AG04450 (cell line): ENCODE measurements at regions not wholly inside any gene's neighbourhood (a gene's known extent, or its start where the extent isn't known, plus 50 kb on each side); places are given as distances from the start of the nearest gene placed in this dataset.

Experiments
- CTCF ChIA-PET: fragments of 300-600, 350-600 bp; formaldehyde crosslinking; extraction: SDS; loops from one replicate; lab custom pipeline; 2022; ENCODE audit warnings: antibody characterized with exemption, inconsistent platforms; lab: Charles Lee
- POLR2A ChIA-PET: fragments of 350-600 bp; formaldehyde crosslinking; extraction: SDS; loops from one replicate; lab custom pipeline; 2021; ENCODE audit warnings: antibody characterized with exemption, inconsistent platforms; lab: Yijun Ruan, JAX
- DNase-seq: peaks from one replicate; pipeline ENCODE4 v3.0.0-alpha.2; 2011; ENCODE audit warnings: low read depth, low spot score
- H3K27ac ChIP-seq: one replicate; pipeline ENCODE4 v1.5.1; 2012; ENCODE audit warnings: low read depth, low read length, control low read depth
- H3K27me3 ChIP-seq: one replicate; pipeline ENCODE4 v1.6.0; 2012; ENCODE audit warnings: low read length; ENCODE audit not compliant: control insufficient read depth, insufficient read depth
- H3K4me3 ChIP-seq: 2 replicates; pipeline ENCODE4 v1.5.1; 2011; ENCODE audit warnings: mild to moderate bottlenecking, low read depth, low read length, control low read depth
- H3K9me3 ChIP-seq: 2 replicates; pipeline ENCODE4 v1.5.1; 2012; ENCODE audit warnings: low read length; ENCODE audit not compliant: control insufficient read depth, insufficient read depth
- TF ChIP-seq, protein P1 (sequence below): IDR thresholded peaks from 2 replicates; pipeline ENCODE4 v1.5.1; 2011; ENCODE audit warnings: low read depth, low read length, control low read depth, inconsistent platforms

DNA sequence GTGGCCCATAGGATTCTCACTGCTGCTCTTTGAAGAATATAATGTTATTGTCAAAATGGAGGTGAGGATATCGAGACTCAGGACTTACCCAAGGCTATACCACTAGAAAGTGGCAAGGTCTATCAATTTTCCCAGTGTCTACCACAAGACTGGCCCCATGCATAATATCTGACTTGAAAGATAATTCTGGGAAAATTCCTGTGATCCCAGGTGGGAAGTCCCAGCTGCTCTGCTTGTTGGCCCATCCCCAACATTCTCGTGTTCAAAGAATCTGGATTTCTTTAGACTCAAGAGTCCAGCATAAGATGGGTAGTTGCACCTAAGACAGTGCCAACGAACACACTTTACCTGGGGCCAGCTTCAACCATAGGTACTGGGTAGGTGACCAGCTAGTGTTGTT is 120.7 kb upstream of the DTNBP1 start:
- POLR2A ChIA-PET = no interaction called here
- no peak overlapping the region for H3K4me3 ChIP-seq
- TF ChIP-seq, protein P1, sequence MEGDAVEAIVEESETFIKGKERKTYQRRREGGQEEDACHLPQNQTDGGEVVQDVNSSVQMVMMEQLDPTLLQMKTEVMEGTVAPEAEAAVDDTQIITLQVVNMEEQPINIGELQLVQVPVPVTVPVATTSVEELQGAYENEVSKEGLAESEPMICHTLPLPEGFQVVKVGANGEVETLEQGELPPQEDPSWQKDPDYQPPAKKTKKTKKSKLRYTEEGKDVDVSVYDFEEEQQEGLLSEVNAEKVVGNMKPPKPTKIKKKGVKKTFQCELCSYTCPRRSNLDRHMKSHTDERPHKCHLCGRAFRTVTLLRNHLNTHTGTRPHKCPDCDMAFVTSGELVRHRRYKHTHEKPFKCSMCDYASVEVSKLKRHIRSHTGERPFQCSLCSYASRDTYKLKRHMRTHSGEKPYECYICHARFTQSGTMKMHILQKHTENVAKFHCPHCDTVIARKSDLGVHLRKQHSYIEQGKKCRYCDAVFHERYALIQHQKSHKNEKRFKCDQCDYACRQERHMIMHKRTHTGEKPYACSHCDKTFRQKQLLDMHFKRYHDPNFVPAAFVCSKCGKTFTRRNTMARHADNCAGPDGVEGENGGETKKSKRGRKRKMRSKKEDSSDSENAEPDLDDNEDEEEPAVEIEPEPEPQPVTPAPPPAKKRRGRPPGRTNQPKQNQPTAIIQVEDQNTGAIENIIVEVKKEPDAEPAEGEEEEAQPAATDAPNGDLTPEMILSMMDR = no peak
- H3K27me3 ChIP-seq = no peaks in the 10 kb centered on the region
- DNase-seq = no peak
- CTCF ChIA-PET = no interaction called here
- H3K27ac ChIP-seq = no peak overlapping the region
- no peaks in the 10 kb centered on the region for H3K9me3 ChIP-seq

- H3K4me3 ChIP-seq = no peak overlapping the region
- CTCF ChIA-PET = no interaction called here
- H3K9me3 ChIP-seq = no peaks in the 10 kb centered on the region
- H3K27ac ChIP-seq = no peak overlapping the region
- POLR2A ChIA-PET = no interaction called here
- TF ChIP-seq, protein P1 = no peak
- H3K27me3 ChIP-seq = no peaks in the 10 kb centered on the region
- no peak for DNase-seq
Observed at GRCh38 chr6:15781890-15782289, 119.1 kb upstream of the DTNBP1 start.

- CTCF ChIA-PET = no interaction called here
- Histone ChIP-seq H3K4me3 (no peak overlapping the region), H3K9me3 (no peaks in the 10 kb centered on the region), H3K27ac (no peak overlapping the region), H3K27me3 (no peaks in the 10 kb centered on the region)
- TF ChIP-seq, protein P1 = no peak
- POLR2A ChIA-PET = no interaction called here
- DNase-seq = no peak
Observed at GRCh38 chr6:15781333-15781732, 118.5 kb upstream of the DTNBP1 start.

DNA sequence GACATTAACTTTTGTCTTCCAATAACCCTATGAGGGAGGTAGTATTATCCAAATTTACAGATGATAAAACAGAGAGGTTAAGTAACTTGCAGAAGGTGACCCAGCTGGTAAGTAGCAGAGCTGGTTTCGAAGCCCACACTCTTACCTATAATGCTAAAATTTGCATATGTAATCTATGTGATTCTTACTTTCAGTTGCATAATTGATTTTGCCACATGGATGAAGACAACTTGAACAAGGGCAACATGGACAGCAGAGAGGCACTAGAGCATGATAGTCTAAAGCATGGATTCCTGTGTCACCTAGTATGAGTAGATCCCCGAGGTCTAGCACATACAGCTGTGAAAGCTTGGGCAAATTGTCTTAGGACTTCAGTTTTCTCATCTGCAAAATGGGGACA is 117.6 kb upstream of the DTNBP1 start:
- TF ChIP-seq, protein P1 = no peak
- no peak overlapping the region for H3K4me3 ChIP-seq
- H3K9me3 ChIP-seq = no peaks in the 10 kb centered on the region
- H3K27me3 ChIP-seq = no peaks in the 10 kb centered on the region
- no peak for DNase-seq
- ChIA-PET POLR2A (no interaction called here), CTCF (no interaction called here)
- no peak overlapping the region for H3K27ac ChIP-seq

GRCh38 chr6:15779726-15780125 is 116.9 kb upstream of the DTNBP1 start:
- no peak overlapping the region for H3K27ac ChIP-seq
- H3K27me3 ChIP-seq = no peaks in the 10 kb centered on the region
- ChIA-PET CTCF (no interaction called here), POLR2A (no interaction called here)
- no peaks in the 10 kb centered on the region for H3K9me3 ChIP-seq
- TF ChIP-seq, protein P1 = no peak
- no peak for DNase-seq
- no peak overlapping the region for H3K4me3 ChIP-seq
